WTC11 (cell line): ENCODE measurements at regions not wholly inside any gene's neighbourhood (a gene's known extent, or its start where the extent isn't known, plus 50 kb on each side); places are given as distances from the start of the nearest gene placed in this dataset.
A peak's percentile ranks its signal among the peaks of the same experiment; 100 is the strongest.

Source experiments
- ATAC-seq: fragments of 200-7000 bp; cut with Tn5 transposase; 2 replicates; pipeline ENCODE4 v1.10.0; 2021; ENCODE audit warnings: mild to moderate bottlenecking, moderate library complexity
- CTCF ChIA-PET: fragments of 300-600 bp; sonication (Branson Sonifier 250); formaldehyde crosslinking; loops from one replicate; lab custom pipeline; 2021; ENCODE audit warnings: antibody characterized with exemption; lab: Charles Lee
- POLR2A ChIA-PET: fragments of 350-600 bp; sonication (Branson Sonifier 250); formaldehyde crosslinking; loops from one replicate; lab custom pipeline; 2021; ENCODE audit warnings: antibody characterized with exemption; lab: Charles Lee
- DNase-seq: peaks from one replicate; pipeline ENCODE4 v3.0.0; 2021; ENCODE audit warnings: low spot score
- H3K27ac Mint-ChIP-seq: 2 replicates; pipeline ENCODE4 v1.8.0; 2021; ENCODE audit warnings: mixed read lengths
- H3K27me3 Mint-ChIP-seq: 2 replicates; pipeline ENCODE4 v1.8.0; 2021; ENCODE audit warnings: low read depth, mild to moderate bottlenecking, moderate library complexity, mixed read lengths
- H3K36me3 Mint-ChIP-seq: 2 replicates; pipeline ENCODE4 v1.8.0; 2021; ENCODE audit warnings: mixed read lengths
- H3K4me1 Mint-ChIP-seq: 2 replicates; pipeline ENCODE4 v1.8.0; 2022; ENCODE audit warnings: mixed read lengths
- H3K4me3 Mint-ChIP-seq: 2 replicates; pipeline ENCODE4 v1.8.0; 2021; ENCODE audit warnings: mild to moderate bottlenecking, moderate library complexity, mixed read lengths
- H3K9me3 Mint-ChIP-seq: 2 replicates; pipeline ENCODE4 v1.8.0; 2021; ENCODE audit warnings: mixed read lengths
- ATF1 ChIP-seq: sonication (generic); formaldehyde crosslinking; IDR thresholded peaks from 2 replicates; pipeline ENCODE4 v1.8.1; 2023; ENCODE audit warnings: mild to moderate bottlenecking, moderate library complexity, missing genetic modification reagents
- ATF2 ChIP-seq: sonication (generic); formaldehyde crosslinking; IDR thresholded peaks from 2 replicates; pipeline ENCODE4 v1.8.1; 2022; ENCODE audit warnings: low read depth, missing genetic modification reagents, borderline replicate concordance
- CDX4 ChIP-seq: fragments of 250-450 bp; sonication (Bioruptor Pico); IDR thresholded peaks from 2 replicates; pipeline ENCODE4 v1.9.0; 2021; ENCODE audit warnings: moderate library complexity, mild to moderate bottlenecking, inconsistent platforms, borderline replicate concordance
- CTCF ChIP-seq: fragments of 200-600 bp; IDR thresholded peaks from 2 replicates; pipeline ENCODE4 v1.8.0; 2022; ENCODE audit warnings: antibody characterized with exemption
- E2F4 ChIP-seq: sonication (generic); formaldehyde crosslinking; IDR thresholded peaks from 2 replicates; pipeline ENCODE4 v1.8.1; 2022; ENCODE audit warnings: low read depth, mild to moderate bottlenecking, moderate library complexity, missing genetic modification reagents, borderline replicate concordance
- GABPB1 ChIP-seq: sonication (generic); formaldehyde crosslinking; IDR thresholded peaks from 2 replicates; pipeline ENCODE4 v1.8.1; 2023; ENCODE audit warnings: mild to moderate bottlenecking, missing genetic modification reagents
- IRF1 ChIP-seq: sonication (generic); formaldehyde crosslinking; IDR thresholded peaks from 2 replicates; pipeline ENCODE4 v1.8.0; 2023; ENCODE audit warnings: missing genetic modification reagents
- JUN ChIP-seq: sonication (generic); formaldehyde crosslinking; IDR thresholded peaks from 2 replicates; pipeline ENCODE4 v1.8.0; 2023; ENCODE audit warnings: mild to moderate bottlenecking, missing genetic modification reagents
- KAT7 ChIP-seq: sonication (generic); formaldehyde crosslinking; IDR thresholded peaks from 2 replicates; pipeline ENCODE4 v1.8.1; 2023; ENCODE audit warnings: missing genetic modification reagents, mild to moderate bottlenecking, borderline replicate concordance
- PREB ChIP-seq: sonication (generic); formaldehyde crosslinking; IDR thresholded peaks from 2 replicates; pipeline ENCODE4 v1.8.1; 2022; ENCODE audit warnings: mild to moderate bottlenecking, missing genetic modification reagents, moderate library complexity, borderline replicate concordance
- PRRX2 ChIP-seq: fragments of 250-450 bp; sonication (Bioruptor Pico); IDR thresholded peaks from 2 replicates; pipeline ENCODE4 v1.8.0; 2021; ENCODE audit warnings: mild to moderate bottlenecking
- RELA ChIP-seq: sonication (generic); formaldehyde crosslinking; IDR thresholded peaks from 2 replicates; pipeline ENCODE4 v1.8.1; 2022; ENCODE audit warnings: missing genetic modification reagents, mild to moderate bottlenecking, borderline replicate concordance
- SMAD3 ChIP-seq: sonication (generic); formaldehyde crosslinking; IDR thresholded peaks from 2 replicates; pipeline ENCODE4 v1.8.0; 2022; ENCODE audit warnings: missing genetic modification reagents, mild to moderate bottlenecking, borderline replicate concordance
- SOX15 ChIP-seq: fragments of 250-450 bp; sonication (Bioruptor Pico); IDR thresholded peaks from 2 replicates; pipeline ENCODE4 v1.9.0; 2021; ENCODE audit warnings: mild to moderate bottlenecking
- USF2 ChIP-seq: sonication (generic); formaldehyde crosslinking; IDR thresholded peaks from 2 replicates; pipeline ENCODE4 v1.8.1; 2023; ENCODE audit warnings: mild to moderate bottlenecking, missing genetic modification reagents, moderate library complexity
- ZNF219 ChIP-seq: sonication (generic); formaldehyde crosslinking; IDR thresholded peaks from 2 replicates; pipeline ENCODE4 v1.8.0; 2023; ENCODE audit warnings: missing genetic modification reagents, mild to moderate bottlenecking, borderline replicate concordance
- ZNF232 ChIP-seq: sonication (generic); formaldehyde crosslinking; IDR thresholded peaks from 2 replicates; pipeline ENCODE4 v1.8.0; 2022; ENCODE audit warnings: mild to moderate bottlenecking, missing genetic modification reagents
- ZNF281 ChIP-seq: sonication (generic); formaldehyde crosslinking; IDR thresholded peaks from 2 replicates; pipeline ENCODE4 v1.8.0; 2023; ENCODE audit warnings: mild to moderate bottlenecking, missing genetic modification reagents
- ZNF317 ChIP-seq: sonication (generic); formaldehyde crosslinking; IDR thresholded peaks from 2 replicates; pipeline ENCODE4 v1.8.1; 2023; ENCODE audit warnings: low read depth, mild to moderate bottlenecking, moderate library complexity, missing genetic modification reagents, borderline replicate concordance
- ZNF425 ChIP-seq: fragments of 250-450 bp; sonication (Bioruptor Pico); conservative IDR thresholded peaks from 2 replicates; pipeline ENCODE4 v1.9.0; 2021; ENCODE audit warnings: mild to moderate bottlenecking

GRCh38 chr17:27242951-27243350 is 51.0 kb upstream of the WSB1 start:
- TF ChIP-seq ZNF281 = no peak
- no peak for TF ChIP-seq GABPB1 (CRISPR knock-in tag)
- TF ChIP-seq SMAD3 = no peak
- no peak for TF ChIP-seq PREB (CRISPR knock-in tag)
- no peak for TF ChIP-seq PRRX2
- no peak for TF ChIP-seq RELA
- TF ChIP-seq USF2 (CRISPR knock-in tag) = no peak
- POLR2A ChIA-PET = no interaction called here

GRCh38 chr17:27244011-27244410 is 49.9 kb upstream of the WSB1 start:
- ChIA-PET POLR2A (no interaction called here), CTCF (interaction anchor here (0.8 to 3.6 kb wide), 8 partner anchors 8 to 407 kb away, joined by 3 to 34 read pairs (median 11); partner anchors contain the start of gene WSB1)
- ATAC-seq = no peak
- Mint-ChIP-seq H3K4me1 (peaks cover 25% of the 10 kb centered on the region), H3K27ac (peak overlapping the region; percentile 38; the same call in 1 of the 2 replicates), H3K27me3 (no peaks in the 10 kb centered on the region), H3K36me3 (no peaks in the 10 kb centered on the region), H3K9me3 (no peaks in the 10 kb centered on the region), H3K4me3 (no peak overlapping the region)
- no peak for DNase-seq
- TF ChIP-seq E2F4 (CRISPR knock-in tag) (no peak), RELA (no peak), CTCF (no peak), ATF2 (CRISPR knock-in tag) (no peak), SOX15 (CRISPR knock-in tag) (no peak), ZNF219 (CRISPR knock-in tag) (no peak), ATF1 (CRISPR knock-in tag) (no peak), KAT7 (CRISPR knock-in tag) (no peak), IRF1 (CRISPR knock-in tag) (no peak), JUN (CRISPR knock-in tag) (no peak), ZNF317 (CRISPR knock-in tag) (no peak), ZNF425 (no peak), ZNF232 (CRISPR knock-in tag) (no peak), CDX4 (CRISPR knock-in tag) (no peak)

More at GRCh38 chr17:27242951-27243350, 51.0 kb upstream of the WSB1 start:
- H3K4me3 Mint-ChIP-seq = no peak overlapping the region
- no peaks in the 10 kb centered on the region for H3K36me3 Mint-ChIP-seq
- CTCF ChIA-PET = interaction anchor here (0.9 to 3.5 kb wide), 4 partner anchors 51 to 360 kb away, joined by 3 to 20 read pairs (median 9); partner anchors contain the start of gene WSB1
- DNase-seq = no peak
- no peaks in the 10 kb centered on the region for H3K9me3 Mint-ChIP-seq
- H3K27me3 Mint-ChIP-seq = no peaks in the 10 kb centered on the region
- H3K4me1 Mint-ChIP-seq = peaks cover 25% of the 10 kb centered on the region
- H3K27ac Mint-ChIP-seq = no peak overlapping the region
- no peak for ATAC-seq
